Kidney capillary endothelial cell (primary cell): ENCODE measurements at regions not wholly inside any gene's neighbourhood (a gene's known extent, or its start where the extent isn't known, plus 50 kb on each side); places are given as distances from the start of the nearest gene placed in this dataset.

Source experiments
- DNase-seq: peaks from one replicate; pipeline ENCODE4 v3.0.0-alpha.2; 2018; ENCODE audit warnings: low spot score

- DNase-seq, result no peak
Observed at GRCh38 chr6:91135406-91136103, 548.7 kb upstream of the MAP3K7 start.

- DNase-seq, result no peak
Observed at GRCh38 chr6:91132461-91132860, 545.6 kb upstream of the MAP3K7 start.

DNA sequence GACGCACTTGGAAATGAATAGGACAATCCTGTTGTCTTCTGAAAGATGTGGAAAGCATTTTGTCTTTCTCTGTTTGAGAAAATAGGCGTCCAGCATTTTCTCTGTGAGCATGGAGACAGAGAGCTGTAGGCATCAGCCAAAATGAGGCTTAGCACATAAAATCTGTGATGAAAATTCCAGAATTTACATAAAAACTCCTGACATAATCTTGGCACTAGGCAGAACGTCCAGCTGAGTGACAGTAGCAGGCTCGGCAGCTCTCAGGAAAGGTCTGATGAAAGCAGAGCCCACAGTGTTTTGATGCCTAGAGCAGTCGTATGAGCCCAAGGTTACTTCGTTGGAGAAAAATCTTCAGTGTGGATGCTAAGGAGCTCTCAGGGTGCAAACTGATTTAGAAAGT, 543.3 kb upstream of the MAP3K7 start:
- no peak for DNase-seq

GRCh38 chr6:91127752-91128151, 540.9 kb upstream of the MAP3K7 start:
- DNase-seq, result no peak

DNA sequence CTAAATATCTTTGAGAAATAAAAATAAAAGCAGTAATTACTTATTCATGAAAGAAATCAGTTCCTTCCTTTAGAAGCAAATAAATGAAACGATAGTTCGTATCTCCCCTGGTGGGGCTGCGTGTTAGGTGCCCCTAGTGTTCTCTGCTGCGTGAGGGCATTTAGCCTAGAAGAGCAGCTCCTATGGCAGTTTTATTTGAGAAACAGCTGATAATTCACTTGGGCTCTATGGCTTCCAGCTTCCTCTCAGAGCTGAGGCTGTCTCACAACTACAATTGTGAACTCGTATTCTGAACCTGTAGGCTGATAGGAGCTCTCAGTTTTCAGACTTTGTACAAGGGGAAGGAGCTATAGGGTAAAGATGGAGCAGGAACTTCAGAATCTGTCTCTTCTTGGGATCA, 540.0 kb upstream of the MAP3K7 start:
- no peak for DNase-seq

DNA sequence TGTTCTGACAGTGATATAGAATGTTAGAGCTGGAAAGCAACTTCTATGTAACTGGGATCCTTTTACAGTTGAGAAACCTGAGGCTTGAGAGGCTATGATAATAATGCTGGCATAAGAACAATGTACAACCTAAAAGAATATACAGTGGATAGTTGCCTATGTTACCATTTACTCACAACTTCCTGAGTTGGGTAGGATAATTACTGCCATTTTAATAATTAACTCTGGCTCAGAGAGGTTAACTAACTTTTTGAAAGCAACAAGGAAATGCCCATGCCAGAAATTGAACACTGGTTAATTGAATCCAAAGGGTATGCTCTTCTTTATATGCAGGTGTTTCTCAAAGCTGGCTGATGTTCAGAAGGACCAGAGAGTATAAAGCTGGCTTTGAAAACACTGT, 530.7 kb upstream of the MAP3K7 start:
- DNase-seq, result no peak

- DNase-seq, result no peak
Observed at GRCh38 chr6:91114123-91114708, 527.3 kb upstream of the MAP3K7 start.

- DNase-seq, result no peak
Observed at GRCh38 chr6:91106083-91106482, 519.2 kb upstream of the MAP3K7 start.

- DNase-seq, result no peak
Observed at GRCh38 chr6:91105532-91105931, 518.7 kb upstream of the MAP3K7 start.

DNA sequence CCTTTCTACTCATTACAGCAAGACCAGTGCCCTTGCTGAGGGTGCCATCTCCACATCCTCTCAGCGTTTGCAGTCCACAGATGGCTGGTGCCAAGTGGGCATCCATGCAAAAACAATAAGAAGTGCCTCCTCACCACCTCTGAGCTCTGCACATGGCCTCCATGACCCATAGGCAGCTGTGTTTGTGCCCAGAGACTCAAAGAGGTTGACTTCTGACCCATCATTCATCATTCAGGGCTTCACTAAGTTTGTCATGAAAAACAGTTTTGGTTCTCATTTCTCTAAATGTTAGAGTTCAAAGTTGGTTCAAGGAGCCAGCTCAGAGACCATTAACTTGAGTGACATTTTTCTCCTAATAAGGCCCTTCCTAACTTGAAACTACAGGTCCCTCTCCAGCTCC, 512.6 kb upstream of the MAP3K7 start:
- no peak for DNase-seq

DNA sequence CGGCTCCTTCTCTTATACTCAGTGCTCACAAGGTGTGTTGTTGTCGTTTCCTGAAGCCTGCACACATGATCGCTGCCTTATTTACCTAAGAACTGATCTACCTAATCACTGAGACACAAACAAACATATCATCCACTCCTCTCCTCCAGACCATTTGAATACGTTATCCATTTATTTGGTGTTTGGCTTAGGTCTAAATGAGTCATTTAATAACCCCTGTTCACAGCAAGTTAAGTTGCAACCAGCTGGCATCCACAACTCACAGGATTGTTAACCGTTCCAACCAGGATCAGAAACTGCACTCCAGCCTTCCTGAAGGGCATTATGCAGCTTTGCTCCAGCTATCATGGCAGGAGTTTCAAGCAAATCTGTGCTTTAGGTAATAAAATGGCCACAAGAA, 511.1 kb upstream of the MAP3K7 start:
- DNase-seq, result no peak

GRCh38 chr6:91097364-91097763, 510.5 kb upstream of the MAP3K7 start:
- no peak for DNase-seq

GRCh38 chr6:91094806-91095475, 508.1 kb upstream of the MAP3K7 start:
- DNase-seq, result no peak

GRCh38 chr6:91094341-91094740, 507.5 kb upstream of the MAP3K7 start:
- no peak for DNase-seq

DNA sequence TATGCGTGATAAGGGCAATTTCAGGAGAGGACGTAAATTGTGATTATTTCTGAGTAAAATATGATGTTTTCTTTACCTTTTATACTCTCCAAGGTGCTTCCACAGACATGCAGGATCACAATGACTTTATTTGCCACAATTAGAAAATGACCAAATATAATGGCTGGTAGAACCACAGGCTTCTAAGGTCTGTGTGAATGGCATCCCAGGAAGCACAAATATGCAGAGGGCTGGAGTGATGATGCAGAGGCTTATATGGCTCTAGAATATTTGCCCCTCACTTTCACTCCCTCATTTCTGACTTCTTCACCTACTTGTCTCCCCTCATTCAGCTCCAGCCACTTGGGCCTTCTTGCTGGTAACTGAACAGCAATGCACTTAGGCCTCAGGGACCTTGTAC, 502.1 kb upstream of the MAP3K7 start:
- no peak for DNase-seq

DNA sequence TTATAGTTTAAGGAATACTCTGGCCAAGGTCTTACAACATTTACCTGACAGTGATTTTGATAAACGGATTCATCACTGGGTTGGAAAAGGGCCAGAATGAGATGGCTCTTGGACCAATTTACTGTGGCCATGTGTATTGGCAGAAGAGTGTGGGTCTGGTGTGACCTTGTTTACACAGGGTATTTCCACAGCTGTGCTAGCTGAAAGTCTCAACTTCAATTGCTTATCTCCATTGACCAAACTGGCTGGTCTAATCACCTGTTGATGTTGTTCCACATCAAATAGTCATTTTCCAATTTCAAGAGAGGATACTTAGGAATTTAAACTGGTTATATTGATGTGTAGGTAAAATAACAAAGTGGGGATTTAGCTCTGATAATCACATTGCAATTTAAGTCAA, 501.6 kb upstream of the MAP3K7 start:
- DNase-seq, result no peak

DNA sequence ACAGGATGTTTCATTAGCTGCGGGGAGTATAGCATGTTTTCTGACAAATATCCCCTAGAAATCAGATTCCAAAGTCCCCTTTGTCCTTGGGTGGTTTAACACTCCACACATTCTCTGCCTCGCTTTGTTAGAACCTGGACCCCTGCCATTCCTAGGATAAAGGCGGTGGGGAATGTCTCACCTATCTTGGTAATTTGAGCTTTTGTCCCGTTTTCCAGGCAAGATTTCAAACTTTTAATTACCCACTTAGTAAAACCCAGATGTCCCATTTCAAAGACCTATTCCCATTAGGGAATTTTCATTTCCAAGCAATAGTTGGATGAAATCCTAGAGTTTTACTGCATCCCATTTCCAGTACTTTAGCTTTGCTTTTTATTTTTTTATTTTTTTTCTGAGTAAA, 501.0 kb upstream of the MAP3K7 start:
- no peak for DNase-seq

DNA sequence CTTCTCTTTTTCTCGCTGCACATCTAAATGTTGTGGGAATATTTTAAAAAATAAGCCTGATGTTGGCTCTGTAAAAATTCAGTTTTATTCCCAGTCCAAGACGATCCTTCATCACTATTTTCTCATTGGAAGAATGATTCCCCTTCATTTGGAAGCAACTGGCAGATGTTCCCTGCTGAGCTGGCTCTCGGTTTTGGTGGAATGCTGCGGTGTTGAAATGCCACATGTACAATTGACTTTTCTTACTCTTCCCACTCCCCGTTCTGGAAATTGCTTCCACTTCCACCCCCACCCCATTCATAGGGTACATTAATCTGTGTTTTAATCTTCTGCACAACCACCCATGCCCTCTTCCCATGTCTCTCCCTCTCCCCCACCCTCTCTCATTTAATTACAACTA, 496.3 kb upstream of the MAP3K7 start:
- DNase-seq, result no peak

DNA sequence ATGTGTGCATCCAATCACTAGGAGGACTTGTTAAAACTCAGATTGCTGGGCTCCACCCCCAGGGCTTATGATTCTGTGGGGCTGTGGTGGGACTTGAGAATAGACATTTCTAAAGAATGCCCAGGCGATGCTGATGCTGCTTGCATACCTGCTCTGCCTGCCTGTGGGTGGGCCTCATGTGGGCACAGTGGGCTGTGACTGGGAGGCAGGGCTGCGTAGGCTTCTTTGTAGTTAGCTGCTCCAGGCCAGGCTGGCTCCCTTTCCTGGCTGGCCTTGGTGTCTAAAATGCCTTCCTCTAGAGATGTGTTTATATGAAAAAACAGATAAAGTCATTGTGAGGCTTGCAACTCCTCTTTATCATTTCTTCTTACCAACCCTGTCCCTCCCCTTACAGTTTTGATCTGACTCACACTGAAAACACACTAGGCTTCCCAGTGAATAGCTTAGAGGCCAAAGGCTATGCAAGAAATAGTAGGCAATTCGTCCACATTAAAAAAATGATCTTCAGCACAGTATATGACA, 495.5 kb upstream of the MAP3K7 start:
- DNase-seq, result no peak

DNA sequence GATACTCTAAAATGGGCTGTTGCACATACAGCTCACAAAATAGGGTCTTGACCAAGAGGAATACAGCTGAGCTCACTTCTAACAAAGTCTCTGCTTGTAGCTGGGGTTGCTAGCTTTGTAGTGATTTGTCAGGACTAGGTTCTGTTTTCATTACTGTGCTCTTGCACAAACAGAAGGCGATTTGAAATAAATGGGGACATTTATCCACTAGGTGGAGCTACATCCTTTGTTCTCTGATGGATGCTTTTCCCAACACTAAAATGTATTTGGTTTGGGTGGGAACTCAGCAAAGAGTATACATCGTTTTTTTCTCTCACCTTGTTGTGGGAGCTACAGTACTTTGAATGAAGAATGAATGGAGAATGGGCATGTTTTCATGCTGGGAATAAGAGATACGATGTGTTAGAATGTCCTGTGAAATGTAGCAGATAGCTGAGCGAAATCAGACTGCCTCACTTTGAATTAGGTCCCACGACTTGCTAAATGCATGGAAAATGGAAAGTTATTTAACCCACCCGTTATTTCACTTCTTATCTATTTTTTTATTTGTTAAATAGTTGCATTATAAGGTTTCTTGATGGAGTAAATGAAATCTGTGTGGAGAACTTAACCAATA, 494.7 kb upstream of the MAP3K7 start:
- peak; percentile 41 for DNase-seq

DNA sequence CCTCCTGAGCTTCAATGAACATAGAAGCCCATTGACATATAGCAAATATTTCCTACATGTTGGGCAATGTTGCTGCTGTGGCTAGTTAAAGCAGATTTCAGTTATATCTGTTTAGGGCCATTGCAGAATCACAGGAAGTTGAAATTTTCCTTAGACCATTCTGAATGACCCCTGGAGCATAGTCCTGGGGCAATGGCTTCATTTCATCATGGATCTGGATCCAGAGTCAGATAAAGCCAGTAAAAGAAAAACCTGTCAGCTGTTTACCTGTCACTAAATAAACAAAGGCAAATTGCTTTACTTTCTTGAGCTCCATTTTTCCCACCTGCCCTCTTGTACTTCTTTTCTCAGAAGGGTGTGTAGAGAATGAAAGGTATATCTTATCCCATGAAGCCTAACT, 494.0 kb upstream of the MAP3K7 start:
- no peak for DNase-seq

DNA sequence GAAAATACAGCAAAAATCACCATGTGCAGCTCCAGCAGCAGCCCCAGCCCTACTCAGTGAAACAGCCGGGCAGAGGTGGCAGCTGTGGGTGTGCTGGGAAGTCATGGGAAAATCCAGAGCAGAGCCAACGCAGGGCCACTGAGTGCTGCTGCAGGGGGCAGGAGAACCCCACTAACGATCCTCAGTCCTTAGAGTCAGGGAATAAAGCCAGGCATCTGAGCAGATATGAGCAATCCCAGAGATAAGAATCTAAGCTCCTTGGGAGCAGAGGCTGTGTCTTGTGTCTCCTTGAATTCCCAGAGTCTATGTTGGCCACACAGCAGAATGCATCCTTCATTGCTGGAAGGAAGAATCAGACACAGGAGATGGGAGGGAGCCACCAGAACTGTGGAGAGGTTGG, 493.1 kb upstream of the MAP3K7 start:
- no peak for DNase-seq
